Fibroblast of the aortic adventitia (primary cell): ENCODE measurements at regions not wholly inside any gene's neighbourhood (a gene's known extent, or its start where the extent isn't known, plus 50 kb on each side); places are given as distances from the start of the nearest gene placed in this dataset.

Experiments used
- DNase-seq: peaks from one replicate; pipeline ENCODE4 v3.0.0-alpha.2; 2010; ENCODE audit warnings: low read depth
- H3K4me3 ChIP-seq: 2 replicates; pipeline ENCODE4 v1.5.1; 2011; ENCODE audit warnings: low read depth, mild to moderate bottlenecking, control low read depth, low read length, moderate library complexity
- CTCF ChIP-seq: IDR thresholded peaks from 2 replicates; pipeline ENCODE4 v1.5.1; 2011; ENCODE audit warnings: mild to moderate bottlenecking, low read length, control low read depth, inconsistent platforms; ENCODE audit not compliant: insufficient read depth

- no peak overlapping the region for H3K4me3 ChIP-seq
- peak; percentile 89 for DNase-seq
- TF ChIP-seq CTCF = no peak
Observed at GRCh38 chr10:110426294-110427181, 71.2 kb upstream of the DUSP5 start.

GRCh38 chr10:110429301-110429700 lies 68.4 kb upstream of the DUSP5 start:
- no peak for DNase-seq

GRCh38 chr10:110430340-110431273 lies 67.1 kb upstream of the DUSP5 start:
- TF ChIP-seq CTCF = no peak
- DNase-seq = peak; percentile 43
- no peak overlapping the region for H3K4me3 ChIP-seq

More at GRCh38 chr10:110429301-110429700, 68.4 kb upstream of the DUSP5 start:
- TF ChIP-seq CTCF = no peak
- no peak overlapping the region for H3K4me3 ChIP-seq

- no peak for TF ChIP-seq CTCF
- no peak overlapping the region for H3K4me3 ChIP-seq
- no peak for DNase-seq
Observed at GRCh38 chr10:110431659-110432058, 66.0 kb upstream of the DUSP5 start.

GRCh38 chr10:110432084-110432483 lies 65.6 kb upstream of the DUSP5 start:
- TF ChIP-seq CTCF = no peak
- DNase-seq = no peak
- no peak overlapping the region for H3K4me3 ChIP-seq

GRCh38 chr10:110432814-110433565 lies 64.7 kb upstream of the DUSP5 start:
- no peak overlapping the region for H3K4me3 ChIP-seq
- DNase-seq = no peak
- TF ChIP-seq CTCF = no peak
